ELR (cell line): ENCODE measurements at regions not wholly inside any gene's neighbourhood (a gene's known extent, or its start where the extent isn't known, plus 50 kb on each side); places are given as distances from the start of the nearest gene placed in this dataset.
"Not testable (repeated sequence)": the region's sequence is repeated elsewhere in the genome, so short reads cannot be mapped to it uniquely, and the experiment has no call there.

Experiments used
- DNase-seq: peaks from one replicate; pipeline ENCODE4 v3.0.0-alpha.2; 2015; ENCODE audit warnings: low read depth

DNA sequence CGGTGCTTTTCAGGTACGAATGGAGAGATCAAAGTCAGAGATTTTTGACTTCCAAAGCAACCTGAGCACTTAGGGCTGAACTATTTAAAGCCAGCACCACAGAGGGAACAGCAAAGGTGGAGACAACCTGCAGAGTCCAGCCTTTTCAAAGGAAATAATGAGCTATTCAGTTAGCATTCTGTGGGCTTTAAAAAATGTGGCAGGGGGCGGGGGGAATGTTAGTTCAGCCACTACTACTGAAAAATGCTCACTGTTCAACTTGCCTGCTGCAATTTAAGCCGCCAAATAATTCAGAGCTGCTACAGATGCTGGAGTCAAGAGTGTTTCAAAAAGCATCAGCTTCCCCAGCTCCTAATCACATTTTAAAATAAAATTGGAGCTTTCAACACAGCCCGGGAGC, 473.3 kb upstream of the PLXNA2 start:
- no peak for DNase-seq

DNA sequence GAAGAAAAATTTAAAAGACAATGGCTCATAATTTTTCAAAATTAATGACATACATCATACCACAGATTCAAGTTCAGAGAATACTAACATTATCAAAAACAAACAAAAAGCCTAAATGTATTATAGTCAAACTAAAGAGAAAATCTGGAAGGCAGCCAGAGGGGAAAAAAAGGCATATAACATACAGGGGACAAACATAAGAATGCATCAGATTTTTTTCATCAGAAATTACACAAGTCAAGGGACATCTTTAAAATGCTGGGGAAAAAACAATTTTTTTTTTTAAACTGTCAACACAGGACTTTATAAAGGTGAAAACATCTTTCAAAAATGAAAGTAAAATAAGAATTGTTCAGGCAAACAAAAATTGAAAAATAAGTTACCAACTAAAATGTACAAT, 478.4 kb upstream of the PLXNA2 start:
- DNase-seq: no peak

DNA sequence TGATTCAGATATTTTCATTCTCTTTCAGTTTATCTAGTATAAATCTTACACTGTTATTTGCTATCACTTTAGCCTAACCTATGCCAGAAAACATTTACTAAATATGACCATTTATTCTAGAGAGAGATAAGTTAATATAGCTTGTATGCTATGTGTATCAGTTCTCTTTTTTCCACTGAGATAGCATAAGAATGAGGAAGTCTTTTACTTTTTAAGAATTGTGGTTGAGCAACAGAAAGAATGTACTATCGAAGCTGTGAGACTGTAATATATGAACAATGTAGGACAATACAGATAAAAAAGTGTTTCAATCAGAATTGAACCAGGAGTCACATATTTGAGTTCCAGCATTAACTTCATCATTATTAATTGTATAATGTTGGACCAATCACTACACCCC, 479.9 kb upstream of the PLXNA2 start:
- no peak for DNase-seq

DNA sequence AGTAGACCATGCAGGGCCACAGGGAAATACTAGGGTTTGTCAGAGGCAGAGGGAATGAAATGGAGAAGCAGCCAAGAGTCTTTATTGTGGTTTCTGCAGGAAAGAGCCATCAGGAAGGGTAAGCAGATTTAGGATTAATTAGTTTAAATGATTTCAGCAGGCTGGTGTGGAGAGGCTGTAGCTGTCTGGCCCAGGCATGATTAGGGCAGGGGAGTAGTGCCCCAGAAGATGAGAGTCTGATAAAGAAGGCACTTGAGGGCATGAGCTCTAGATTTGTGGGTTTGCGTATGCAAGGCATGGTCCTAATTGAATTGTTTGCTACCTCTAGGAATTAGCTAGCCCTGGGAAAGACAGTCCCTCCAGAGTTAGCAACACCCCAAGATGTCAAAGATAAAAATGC, 484.6 kb upstream of the PLXNA2 start:
- no peak for DNase-seq

GRCh38 chr1:208731981-208732821, 488.0 kb upstream of the PLXNA2 start:
- DNase-seq: no peak

DNA sequence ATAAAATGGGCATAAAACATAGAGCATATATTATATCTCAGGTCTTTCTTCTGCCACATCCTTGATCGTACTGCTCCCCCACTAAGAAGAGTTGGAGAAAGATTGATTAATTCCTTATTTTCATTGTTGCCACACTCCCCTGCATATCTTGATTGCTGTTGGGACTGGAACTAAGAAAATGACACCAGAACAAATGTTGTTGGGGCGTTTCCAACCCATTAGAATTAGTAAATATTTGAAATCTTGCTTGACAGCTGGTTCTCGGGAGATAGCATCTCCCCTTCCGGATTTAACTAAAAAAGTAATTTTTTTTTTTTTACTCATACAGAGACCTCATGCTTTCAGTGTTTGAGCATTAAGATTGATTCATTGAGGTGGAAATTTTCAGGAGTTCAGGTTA, 493.0 kb upstream of the PLXNA2 start:
- no peak for DNase-seq

DNA sequence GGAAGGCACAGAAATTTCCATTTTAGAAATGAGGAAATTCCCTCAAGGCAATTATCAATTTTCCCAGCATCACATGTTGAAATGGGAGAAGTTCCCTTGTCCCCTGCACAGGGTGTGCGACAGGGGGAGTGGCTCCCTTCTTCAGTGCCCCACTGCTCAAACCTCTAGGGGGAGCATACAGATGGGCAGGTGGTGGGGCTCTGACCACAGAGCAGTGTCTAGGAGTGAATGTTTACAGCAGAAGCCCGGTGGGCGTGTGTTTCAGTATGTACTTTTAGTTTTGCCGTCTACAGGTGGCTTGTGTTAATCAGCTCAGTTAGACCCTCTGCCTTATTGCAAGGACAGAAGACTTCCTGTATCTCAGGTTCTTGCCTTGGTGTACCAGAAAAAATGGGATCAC, 493.7 kb upstream of the PLXNA2 start:
- no peak for DNase-seq

DNA sequence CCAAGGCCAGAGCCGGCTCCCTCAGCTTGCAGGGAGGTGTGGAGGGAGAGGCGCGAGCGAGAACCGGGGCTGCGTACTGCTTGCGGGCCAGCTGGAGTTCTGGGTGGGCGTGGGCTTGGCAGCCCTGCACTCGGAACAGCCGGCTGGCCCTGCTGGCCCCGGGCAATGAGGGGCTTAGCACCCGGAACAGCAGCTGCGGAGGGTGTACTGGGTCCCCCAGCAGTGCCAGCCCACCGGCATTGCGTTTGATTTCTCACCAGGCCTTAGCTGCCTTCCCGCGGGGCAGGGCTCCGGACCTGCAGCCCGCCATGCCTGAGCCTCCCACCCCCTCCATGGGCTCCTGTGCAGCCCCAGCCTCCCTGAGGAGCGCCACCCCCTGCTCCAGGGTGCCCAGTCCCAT, 495.5 kb upstream of the PLXNA2 start:
- not testable (repeated sequence) for DNase-seq

- DNase-seq: peak; percentile 7
These were observed 497.1 kb upstream of the PLXNA2 start for GRCh38 chr1:208741296-208741695.

DNA sequence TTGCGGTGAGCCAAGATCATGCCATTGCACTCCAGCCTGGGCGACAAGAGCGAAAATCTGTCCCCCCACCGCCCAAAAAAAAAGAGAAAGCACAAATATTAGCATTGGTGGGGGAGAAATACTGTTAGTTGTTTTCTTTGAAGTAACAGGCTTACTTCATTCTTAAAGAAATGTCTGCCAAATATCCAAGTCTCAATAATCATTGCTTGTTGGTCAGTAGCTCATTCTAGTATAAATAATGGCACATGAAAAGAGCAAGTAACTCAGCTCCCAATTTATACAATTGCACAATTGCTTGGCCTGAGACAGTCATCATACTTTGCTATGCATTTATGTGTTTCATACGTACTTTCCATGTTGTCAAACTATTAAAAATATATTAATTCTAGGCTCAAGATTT, 499.2 kb upstream of the PLXNA2 start:
- DNase-seq: no peak

GRCh38 chr1:208747979-208748378, 503.8 kb upstream of the PLXNA2 start:
- DNase-seq: no peak

GRCh38 chr1:208748387-208749165, 504.4 kb upstream of the PLXNA2 start:
- DNase-seq: no peak

GRCh38 chr1:208756339-208756981, 512.3 kb upstream of the PLXNA2 start:
- no peak for DNase-seq

DNA sequence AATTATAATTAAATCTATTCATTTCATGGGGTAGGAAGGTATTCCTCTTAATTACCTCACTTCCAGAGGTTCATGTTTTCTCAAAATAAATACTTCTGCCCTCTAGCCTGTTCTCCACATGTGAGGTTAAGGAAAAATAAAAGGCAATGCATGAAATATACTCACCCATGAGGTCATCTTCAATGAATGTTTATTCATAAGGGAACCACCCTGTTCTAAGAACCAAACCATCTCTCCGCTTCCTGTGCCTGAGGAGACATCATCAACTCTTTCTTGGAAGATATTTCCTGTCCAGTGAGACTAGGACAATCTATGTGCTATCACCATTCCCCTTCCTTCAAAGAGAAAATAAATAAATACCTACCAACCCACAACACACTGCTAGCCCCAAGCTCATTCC, 513.7 kb upstream of the PLXNA2 start:
- peak; percentile 37 for DNase-seq

- DNase-seq: no peak
These were observed 515.1 kb upstream of the PLXNA2 start for GRCh38 chr1:208759255-208759654.

DNA sequence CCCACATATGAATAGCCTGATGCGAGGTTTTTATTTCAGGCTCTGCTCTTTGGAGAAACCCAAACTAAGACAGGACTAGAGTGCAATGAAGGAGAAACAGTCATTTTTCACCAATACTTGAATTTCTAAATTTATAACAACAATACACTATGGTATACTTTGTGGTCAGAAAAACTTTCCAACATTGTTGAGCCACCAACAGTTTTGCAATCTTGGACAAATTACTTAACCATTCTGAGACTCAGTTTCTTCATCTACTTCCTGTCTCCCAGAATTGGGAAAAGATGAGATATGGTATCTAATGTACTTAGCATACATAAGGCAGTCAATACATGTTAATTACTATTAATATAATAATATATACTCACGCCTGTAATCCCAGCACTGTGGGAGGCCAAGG, 519.8 kb upstream of the PLXNA2 start:
- DNase-seq: no peak

GRCh38 chr1:208766832-208767231, 522.6 kb upstream of the PLXNA2 start:
- DNase-seq: no peak

DNA sequence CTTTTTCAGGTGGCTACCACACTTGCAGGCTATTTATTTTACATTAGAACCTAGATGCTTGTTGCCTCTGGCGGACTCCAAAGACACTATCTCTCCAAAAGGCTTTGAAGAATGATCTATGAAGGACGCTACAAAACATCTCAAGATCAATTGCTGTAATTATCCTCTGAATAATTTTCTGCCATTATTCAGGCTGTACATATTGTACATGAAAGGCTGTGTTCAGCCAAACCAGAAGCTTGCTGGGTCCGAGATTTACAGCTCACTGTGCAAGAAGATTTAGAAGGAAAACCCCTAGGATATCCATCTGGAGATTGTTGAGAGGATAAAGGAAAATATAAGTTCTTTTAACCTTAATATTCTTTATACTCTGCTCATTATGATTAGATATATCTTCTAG, 523.6 kb upstream of the PLXNA2 start:
- DNase-seq: no peak

DNA sequence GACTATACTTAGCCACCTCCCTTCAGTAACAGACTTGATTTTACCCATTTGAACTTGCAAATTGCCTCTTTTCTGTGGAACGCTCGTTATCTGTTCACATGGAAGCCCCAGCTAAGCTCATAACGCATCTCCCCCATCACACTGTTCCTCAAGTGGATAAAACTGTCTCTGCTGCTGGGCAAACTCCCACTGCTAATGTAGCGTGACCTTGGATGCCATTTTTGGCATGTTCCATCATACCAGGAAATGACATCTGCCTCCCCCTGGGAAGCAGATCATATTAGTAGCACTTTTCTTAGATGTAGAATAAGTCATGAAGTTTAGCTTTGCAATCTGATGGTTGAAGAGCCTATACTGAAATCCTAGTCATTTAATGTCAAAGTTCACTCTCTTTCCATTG, 528.7 kb upstream of the PLXNA2 start:
- no peak for DNase-seq

- no peak for DNase-seq
These were observed 531.7 kb upstream of the PLXNA2 start for GRCh38 chr1:208775841-208776240.

DNA sequence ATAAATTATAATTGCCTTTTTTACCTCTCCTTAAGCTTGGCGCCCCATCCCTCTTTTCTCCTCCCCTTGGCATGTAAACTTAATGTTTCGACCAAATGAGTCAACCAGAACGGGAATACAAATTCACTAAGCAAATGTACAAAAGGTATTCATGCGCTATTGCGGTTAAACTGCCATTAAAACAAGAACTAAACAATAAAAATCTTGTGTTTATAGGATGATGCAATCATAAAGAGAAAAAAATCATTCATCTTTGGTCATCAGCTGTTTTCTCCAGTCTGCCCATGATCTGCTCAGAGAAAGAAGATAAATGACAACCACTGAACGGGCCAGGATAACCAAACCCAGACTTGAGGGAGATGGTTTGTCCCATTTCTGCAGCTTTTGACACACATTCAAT, 534.2 kb upstream of the PLXNA2 start:
- no peak for DNase-seq

GRCh38 chr1:208781391-208782045, 537.3 kb upstream of the PLXNA2 start:
- no peak for DNase-seq
